Sigmoid colon (tissue), 4 donors: ENCODE measurements at regions not wholly inside any gene's neighbourhood (a gene's known extent, or its start where the extent isn't known, plus 50 kb on each side); places are given as distances from the start of the nearest gene placed in this dataset.

Experiments used
- EP300 ChIP-seq, 4 donors: sonication (generic); formaldehyde crosslinking; IDR thresholded peaks; one replicate each; pipeline ENCODE4 v1.6.1; 2017; ENCODE audit warnings: antibody characterized with exemption in 4 of 4
- POLR2A ChIP-seq, 2 donors: fragments of 450-650 bp; IDR thresholded peaks; one replicate each; pipeline ENCODE4 v1.6.1; 2016; ENCODE audit warnings: antibody characterized with exemption in 2 of 2, mild to moderate bottlenecking in 2 of 2, moderate library complexity in 2 of 2
- POLR2AphosphoS5 ChIP-seq, 4 donors: sonication (generic); formaldehyde crosslinking; IDR thresholded peaks; one replicate each; pipeline ENCODE4 v1.6.1; 2017; ENCODE audit warnings: antibody characterized with exemption in 4 of 4
- TF ChIP-seq, protein P1 (sequence below), 4 experiments: fragments of 450-650 bp in 3 of 4; fragments of 200-600 bp in 1 of 4; IDR thresholded peaks; one replicate each; pipeline ENCODE4 v1.5.1; 2016 to 2019; ENCODE audit warnings: antibody characterized with exemption in 4 of 4, mild to moderate bottlenecking in 3 of 4, moderate library complexity in 2 of 4

DNA sequence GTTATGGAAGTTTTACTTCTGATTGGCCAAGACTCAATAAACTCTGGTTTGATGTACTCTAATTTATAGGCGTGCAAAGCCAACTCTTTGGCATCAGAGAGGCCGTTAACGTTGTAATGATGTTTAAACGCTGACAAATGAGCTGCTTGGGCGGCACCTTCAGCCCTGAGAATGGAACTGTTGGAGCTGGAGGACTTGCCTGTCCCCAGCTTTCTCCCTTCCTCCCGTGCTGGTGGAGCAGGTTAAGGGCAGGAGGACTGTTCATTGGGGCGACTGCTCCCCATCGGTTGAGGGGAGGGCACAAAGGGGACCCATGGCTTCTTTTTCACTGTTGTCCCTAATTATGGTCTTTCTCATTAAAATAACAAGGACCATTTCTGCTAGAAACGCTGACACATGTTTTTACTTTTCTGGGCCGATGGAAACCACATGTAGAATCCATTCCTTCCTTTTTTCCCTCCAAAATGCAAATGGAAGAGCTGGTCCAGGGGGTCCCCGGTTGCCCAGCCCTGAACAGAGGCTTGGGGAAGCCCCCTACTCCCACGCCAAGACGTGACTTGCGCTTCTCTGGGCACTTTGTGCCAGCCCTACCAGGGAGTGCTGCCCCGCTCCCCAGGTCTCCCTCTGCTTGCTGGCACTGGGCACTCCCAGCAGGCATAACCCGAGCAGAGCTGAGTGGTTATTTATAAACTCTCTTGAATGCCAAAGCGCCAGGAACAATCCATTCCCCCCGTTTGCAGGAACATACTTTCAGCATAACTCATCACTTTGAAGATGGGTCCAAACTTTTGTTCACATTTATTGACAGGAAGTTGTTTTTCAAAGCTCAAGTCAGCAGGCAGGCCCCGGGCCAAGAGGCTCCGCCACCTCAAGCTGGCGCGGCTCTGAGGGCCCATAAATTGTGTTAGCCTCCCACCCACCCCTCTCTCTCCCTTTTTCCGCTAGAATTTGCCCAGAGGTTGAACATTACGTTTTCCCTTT is 170.1 kb downstream of the ASB1 start:
- TF ChIP-seq, protein P1, sequence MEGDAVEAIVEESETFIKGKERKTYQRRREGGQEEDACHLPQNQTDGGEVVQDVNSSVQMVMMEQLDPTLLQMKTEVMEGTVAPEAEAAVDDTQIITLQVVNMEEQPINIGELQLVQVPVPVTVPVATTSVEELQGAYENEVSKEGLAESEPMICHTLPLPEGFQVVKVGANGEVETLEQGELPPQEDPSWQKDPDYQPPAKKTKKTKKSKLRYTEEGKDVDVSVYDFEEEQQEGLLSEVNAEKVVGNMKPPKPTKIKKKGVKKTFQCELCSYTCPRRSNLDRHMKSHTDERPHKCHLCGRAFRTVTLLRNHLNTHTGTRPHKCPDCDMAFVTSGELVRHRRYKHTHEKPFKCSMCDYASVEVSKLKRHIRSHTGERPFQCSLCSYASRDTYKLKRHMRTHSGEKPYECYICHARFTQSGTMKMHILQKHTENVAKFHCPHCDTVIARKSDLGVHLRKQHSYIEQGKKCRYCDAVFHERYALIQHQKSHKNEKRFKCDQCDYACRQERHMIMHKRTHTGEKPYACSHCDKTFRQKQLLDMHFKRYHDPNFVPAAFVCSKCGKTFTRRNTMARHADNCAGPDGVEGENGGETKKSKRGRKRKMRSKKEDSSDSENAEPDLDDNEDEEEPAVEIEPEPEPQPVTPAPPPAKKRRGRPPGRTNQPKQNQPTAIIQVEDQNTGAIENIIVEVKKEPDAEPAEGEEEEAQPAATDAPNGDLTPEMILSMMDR (IDR thresholded peaks at IDR 0.05) = no peak
- TF ChIP-seq POLR2A (IDR thresholded peaks at IDR 0.05) (no peak), POLR2AphosphoS5 (IDR thresholded peaks at IDR 0.05) (peak; percentile 93 to 97 (median 96)), EP300 (IDR thresholded peaks at IDR 0.05) (peak; percentile 92 to 99 (median 97))
